DOHH2 (cell line): ENCODE measurements at regions not wholly inside any gene's neighbourhood (a gene's known extent, or its start where the extent isn't known, plus 50 kb on each side); places are given as distances from the start of the nearest gene placed in this dataset.

Experiments
- EZH2phosphoT487 ChIP-seq: fragments of 200-600 bp; sonication (generic); IDR thresholded peaks from 2 replicates; pipeline ENCODE4 v1.6.1; 2017; ENCODE audit warnings: borderline replicate concordance, mild to moderate bottlenecking, antibody characterized with exemption, low read length, moderate library complexity, mixed read lengths
- TF ChIP-seq, protein P1 (sequence below): fragments of 200-600 bp; sonication (generic); IDR thresholded peaks from one replicate; pipeline ENCODE4 v1.5.1; 2014; ENCODE audit warnings: antibody characterized with exemption, mild to moderate bottlenecking, low read depth, low read length; ENCODE audit not compliant: poor library complexity, severe bottlenecking

DNA sequence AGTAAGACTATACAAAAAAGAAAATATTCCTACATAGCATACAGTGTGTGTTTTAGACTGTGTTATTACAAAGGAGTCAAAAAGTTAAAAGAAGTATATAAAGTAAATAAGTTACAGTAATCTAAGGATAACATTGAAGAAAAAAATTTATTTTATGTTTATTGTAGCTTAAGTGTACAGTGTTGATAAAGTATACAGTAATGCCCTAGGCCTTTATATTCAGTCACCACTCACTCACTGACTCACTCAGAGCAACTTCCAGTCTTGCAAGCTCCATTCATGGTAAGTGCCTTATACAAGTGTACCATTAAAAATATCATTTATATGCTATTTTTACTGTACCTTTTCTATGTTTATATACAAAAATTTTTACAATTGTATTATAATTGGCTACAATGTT is 220.1 kb downstream of the BCHE start:
- TF ChIP-seq, protein P1, sequence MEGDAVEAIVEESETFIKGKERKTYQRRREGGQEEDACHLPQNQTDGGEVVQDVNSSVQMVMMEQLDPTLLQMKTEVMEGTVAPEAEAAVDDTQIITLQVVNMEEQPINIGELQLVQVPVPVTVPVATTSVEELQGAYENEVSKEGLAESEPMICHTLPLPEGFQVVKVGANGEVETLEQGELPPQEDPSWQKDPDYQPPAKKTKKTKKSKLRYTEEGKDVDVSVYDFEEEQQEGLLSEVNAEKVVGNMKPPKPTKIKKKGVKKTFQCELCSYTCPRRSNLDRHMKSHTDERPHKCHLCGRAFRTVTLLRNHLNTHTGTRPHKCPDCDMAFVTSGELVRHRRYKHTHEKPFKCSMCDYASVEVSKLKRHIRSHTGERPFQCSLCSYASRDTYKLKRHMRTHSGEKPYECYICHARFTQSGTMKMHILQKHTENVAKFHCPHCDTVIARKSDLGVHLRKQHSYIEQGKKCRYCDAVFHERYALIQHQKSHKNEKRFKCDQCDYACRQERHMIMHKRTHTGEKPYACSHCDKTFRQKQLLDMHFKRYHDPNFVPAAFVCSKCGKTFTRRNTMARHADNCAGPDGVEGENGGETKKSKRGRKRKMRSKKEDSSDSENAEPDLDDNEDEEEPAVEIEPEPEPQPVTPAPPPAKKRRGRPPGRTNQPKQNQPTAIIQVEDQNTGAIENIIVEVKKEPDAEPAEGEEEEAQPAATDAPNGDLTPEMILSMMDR = no peak
- no peak for TF ChIP-seq EZH2phosphoT487
